ENCODE measurements at regions not wholly inside any gene's neighbourhood (a gene's known extent, or its start where the extent isn't known, plus 50 kb on each side); places are given as distances from the start of the nearest gene placed in this dataset.

DNA sequence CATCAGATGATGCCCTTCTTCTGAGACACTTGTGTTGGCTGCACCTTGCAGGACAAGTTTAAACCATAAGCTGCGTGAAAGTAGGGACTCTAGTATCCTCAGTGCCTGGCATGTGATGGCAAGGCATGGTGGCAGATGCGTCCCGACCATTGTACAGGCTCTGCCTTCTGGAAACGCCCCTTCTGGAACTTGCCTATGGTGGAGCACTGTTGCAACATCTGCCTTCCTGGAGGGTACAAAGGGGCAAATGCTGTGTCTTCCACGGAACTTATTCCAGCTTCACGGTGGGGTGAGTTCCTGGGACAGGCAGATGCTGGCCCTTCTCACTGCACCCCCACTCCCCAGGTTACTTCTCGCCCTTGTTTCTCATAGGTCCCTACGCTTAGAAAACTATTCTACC is 232.8 kb downstream of the THBS2 start:
- TF ChIP-seq EZH2 (IDR thresholded peaks at IDR 0.05) = no peak
- TF ChIP-seq POLR2AphosphoS5 (IDR thresholded peaks at IDR 0.05; ENCODE audit: borderline replicate concordance, low read depth, low read length) = no peak
- no peak for TF ChIP-seq FOXP2 (optimal IDR thresholded peaks at IDR 0.05; ENCODE audit: control extremely low read depth, extremely low read length, insufficient read depth)
